HG03159 (cell line): ENCODE measurements at regions not wholly inside any gene's neighbourhood (a gene's known extent, or its start where the extent isn't known, plus 50 kb on each side); places are given as distances from the start of the nearest gene placed in this dataset.

Experiments used
- ATAC-seq: cut with Tn5 transposase; IDR thresholded peaks from one replicate; pipeline ENCODE4 v1.9.1; 2021; ENCODE audit warnings: mild to moderate bottlenecking, moderate library complexity; ENCODE audit not compliant: unreplicated experiment

GRCh38 chr2:217538719-217539118, 464.1 kb downstream of the TNS1 start:
- no peak for ATAC-seq

- ATAC-seq, result no peak
These were observed 466.7 kb downstream of the TNS1 start for GRCh38 chr2:217535957-217536708.

GRCh38 chr2:217530392-217531090, 472.3 kb downstream of the TNS1 start:
- no peak for ATAC-seq

GRCh38 chr2:217529271-217529670, 473.5 kb downstream of the TNS1 start:
- no peak for ATAC-seq

- ATAC-seq, result no peak
These were observed 475.1 kb downstream of the TNS1 start for GRCh38 chr2:217527590-217528202.

- no peak for ATAC-seq
These were observed 477.7 kb downstream of the TNS1 start for GRCh38 chr2:217525076-217525475.

GRCh38 chr2:217523286-217523685, 479.5 kb downstream of the TNS1 start:
- no peak for ATAC-seq

- ATAC-seq, result no peak
These were observed 481.0 kb downstream of the TNS1 start for GRCh38 chr2:217521820-217522219.

GRCh38 chr2:217520356-217521010, 482.3 kb downstream of the TNS1 start:
- no peak for ATAC-seq

GRCh38 chr2:217517402-217517801, 485.4 kb downstream of the TNS1 start:
- no peak for ATAC-seq

GRCh38 chr2:217515615-217516309, 487.0 kb downstream of the TNS1 start:
- no peak for ATAC-seq

GRCh38 chr2:217513258-217513657, 489.5 kb downstream of the TNS1 start:
- ATAC-seq, result no peak

GRCh38 chr2:217512728-217513127, 490.1 kb downstream of the TNS1 start:
- ATAC-seq, result no peak

GRCh38 chr2:217512259-217512658, 490.5 kb downstream of the TNS1 start:
- ATAC-seq, result no peak

- ATAC-seq, result no peak
These were observed 490.9 kb downstream of the TNS1 start for GRCh38 chr2:217511850-217512249.

- peak; percentile 72 for ATAC-seq
These were observed 492.0 kb downstream of the TNS1 start for GRCh38 chr2:217510771-217511291.

- no peak for ATAC-seq
These were observed 497.5 kb downstream of the TNS1 start for GRCh38 chr2:217505303-217505702.

GRCh38 chr2:217501887-217502286, 500.9 kb downstream of the TNS1 start:
- ATAC-seq, result no peak

GRCh38 chr2:217497843-217498377, 504.9 kb downstream of the TNS1 start:
- no peak for ATAC-seq

GRCh38 chr2:217494557-217494956, 508.2 kb downstream of the TNS1 start:
- ATAC-seq, result no peak
